ENCODE measurements at regions not wholly inside any gene's neighbourhood (a gene's known extent, or its start where the extent isn't known, plus 50 kb on each side); places are given as distances from the start of the nearest gene placed in this dataset.

GRCh38 chr9:87247097-87247496, 250.6 kb upstream of the DAPK1 start:
- H3K9me3 ChIP-seq (ENCODE audit: control insufficient read depth, insufficient read depth, low read length), result no peaks in the 10 kb centered on the region
- ChIA-PET CTCF (no interaction called here), POLR2A (no interaction called here)
- no peak overlapping the region for H3K4me3 ChIP-seq (ENCODE audit: low read depth, low read length)
- H3K27me3 ChIP-seq (ENCODE audit: control insufficient read depth, insufficient read depth, low read length), result peaks cover 2% of the 10 kb centered on the region
- DNase-seq (ENCODE audit: low read depth, low spot score), result no peak
- H3K27ac ChIP-seq (ENCODE audit: low read depth, low read length), result no peak overlapping the region
- no peak for TF ChIP-seq CTCF (IDR thresholded peaks at IDR 0.05; ENCODE audit: low read depth, low read length)

- Histone ChIP-seq H3K27me3 (ENCODE audit: control insufficient read depth, insufficient read depth, low read length) (peaks cover 2% of the 10 kb centered on the region), H3K9me3 (ENCODE audit: control insufficient read depth, insufficient read depth, low read length) (no peaks in the 10 kb centered on the region), H3K4me3 (ENCODE audit: low read depth, low read length) (no peak overlapping the region), H3K27ac (ENCODE audit: low read depth, low read length) (no peak overlapping the region)
- ChIA-PET CTCF (no interaction called here), POLR2A (no interaction called here)
- TF ChIP-seq CTCF (IDR thresholded peaks at IDR 0.05; ENCODE audit: low read depth, low read length), result no peak
- DNase-seq (ENCODE audit: low read depth, low spot score), result no peak
Measured at GRCh38 chr9:87249029-87249428, 248.6 kb upstream of the DAPK1 start.

- no peak for TF ChIP-seq CTCF (IDR thresholded peaks at IDR 0.05; ENCODE audit: low read depth, low read length)
- no peak for DNase-seq (ENCODE audit: low read depth, low spot score)
- H3K27me3 ChIP-seq (ENCODE audit: control insufficient read depth, insufficient read depth, low read length), result peaks cover 2% of the 10 kb centered on the region
- POLR2A ChIA-PET, result no interaction called here
- H3K4me3 ChIP-seq (ENCODE audit: low read depth, low read length), result no peak overlapping the region
- no peak overlapping the region for H3K27ac ChIP-seq (ENCODE audit: low read depth, low read length)
- H3K9me3 ChIP-seq (ENCODE audit: control insufficient read depth, insufficient read depth, low read length), result no peaks in the 10 kb centered on the region
- CTCF ChIA-PET, result no interaction called here
Measured at GRCh38 chr9:87250205-87250604, 247.5 kb upstream of the DAPK1 start.

DNA sequence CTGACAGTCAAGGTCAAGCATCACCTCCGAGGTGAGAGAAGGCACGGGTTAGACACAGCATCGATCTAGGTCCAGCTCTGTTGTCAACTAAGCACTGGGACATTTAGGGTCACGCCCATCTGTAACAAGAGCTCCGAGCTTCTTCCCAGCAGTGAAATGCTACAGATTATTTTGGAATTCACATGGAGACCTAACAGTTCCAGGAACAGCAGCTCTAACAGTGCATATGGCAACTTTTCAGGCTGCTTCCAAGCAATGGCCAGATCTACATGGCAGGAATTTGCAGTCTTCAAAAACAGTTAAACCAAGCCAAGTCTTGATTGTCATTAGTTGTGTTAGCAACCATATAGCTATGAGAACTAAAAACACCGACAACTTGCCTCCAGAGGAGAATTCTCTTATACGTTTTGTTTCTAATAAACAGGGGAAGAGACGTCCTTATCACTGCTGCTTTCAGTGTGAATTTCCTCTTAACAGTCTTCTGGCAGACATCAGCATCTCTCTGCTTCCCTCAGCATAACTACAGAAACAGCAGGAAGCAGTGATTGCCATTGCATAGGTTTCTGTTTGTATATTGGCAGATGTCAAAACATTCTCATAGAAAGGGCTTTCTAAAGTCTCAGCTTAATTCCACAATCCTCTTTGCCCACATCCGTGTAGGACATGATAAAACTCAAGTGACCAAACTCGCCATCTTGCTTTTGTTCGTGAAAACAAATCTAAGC, 242.1 kb upstream of the DAPK1 start:
- CTCF ChIA-PET, result no interaction called here

GRCh38 chr9:87256973-87257372, 240.7 kb upstream of the DAPK1 start:
- TF ChIP-seq CTCF (IDR thresholded peaks at IDR 0.05; ENCODE audit: low read depth, low read length), result no peak
- Histone ChIP-seq H3K4me3 (ENCODE audit: low read depth, low read length) (no peak overlapping the region), H3K9me3 (ENCODE audit: control insufficient read depth, insufficient read depth, low read length) (no peaks in the 10 kb centered on the region), H3K27me3 (ENCODE audit: control insufficient read depth, insufficient read depth, low read length) (no peaks in the 10 kb centered on the region), H3K27ac (ENCODE audit: low read depth, low read length) (no peak overlapping the region)
- ChIA-PET POLR2A (no interaction called here), CTCF (no interaction called here)
- no peak for DNase-seq (ENCODE audit: low read depth, low spot score)

More for the DNA sequence above, 242.1 kb upstream of the DAPK1 start:
- TF ChIP-seq CTCF (IDR thresholded peaks at IDR 0.05; ENCODE audit: low read depth, low read length), result no peak
- Histone ChIP-seq H3K4me3 (ENCODE audit: low read depth, low read length) (no peak overlapping the region), H3K27me3 (ENCODE audit: control insufficient read depth, insufficient read depth, low read length) (no peaks in the 10 kb centered on the region), H3K9me3 (ENCODE audit: control insufficient read depth, insufficient read depth, low read length) (no peaks in the 10 kb centered on the region), H3K27ac (ENCODE audit: low read depth, low read length) (no peak overlapping the region)
- no peak for DNase-seq (ENCODE audit: low read depth, low spot score)
- POLR2A ChIA-PET, result no interaction called here
